Gastrocnemius medialis (tissue), 4 donors: ENCODE measurements at regions not wholly inside any gene's neighbourhood (a gene's known extent, or its start where the extent isn't known, plus 50 kb on each side); places are given as distances from the start of the nearest gene placed in this dataset.
"Not testable (repeated sequence)": the region's sequence is repeated elsewhere in the genome, so short reads cannot be mapped to it uniquely, and the experiment has no call there.

Experiments
- CTCF ChIP-seq, 5 experiments: fragments of 450-650 bp in 3 of 5; fragments of 200-600 bp in 2 of 5; sonication (generic) in 2 of 5; IDR thresholded peaks in 4 of 5; conservative IDR thresholded peaks in 1 of 5; 1 replicate in 4 of 5; 2 replicates in 1 of 5; pipeline ENCODE4 v1.5.1; 2016 to 2019; ENCODE audit warnings: antibody characterized with exemption in 5 of 5, mild to moderate bottlenecking in 3 of 5, moderate library complexity in 3 of 5
- POLR2A ChIP-seq, 2 donors: fragments of 450-650 bp; IDR thresholded peaks; one replicate each; pipeline ENCODE4 v1.6.1; 2017; ENCODE audit warnings: antibody characterized with exemption in 2 of 2, mild to moderate bottlenecking in 2 of 2, moderate library complexity in 2 of 2

DNA sequence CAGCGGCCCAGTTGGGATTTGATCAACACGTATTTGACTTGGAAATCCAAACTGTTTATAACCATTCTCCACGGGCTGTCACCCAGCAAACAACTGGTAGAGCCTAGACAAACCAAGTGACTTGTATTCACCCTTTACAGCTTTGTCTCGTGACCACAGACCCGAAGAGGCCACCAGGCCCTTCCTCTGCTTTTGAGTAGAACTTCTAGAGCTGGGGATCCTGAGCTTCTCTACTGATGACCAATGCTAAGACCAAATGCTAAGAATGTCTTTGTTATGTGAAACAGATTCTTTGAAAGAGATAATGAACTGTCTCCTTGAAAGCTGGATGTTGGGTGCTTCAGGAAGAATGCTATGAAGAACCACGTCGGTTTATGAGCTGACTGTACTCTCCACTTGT is 127.0 kb upstream of the METTL14 start:
- not testable (repeated sequence) for TF ChIP-seq CTCF (IDR thresholded peaks at IDR 0.05 in 4 of 5, conservative IDR thresholded peaks at IDR 0.05 in 1 of 5); POLR2A (IDR thresholded peaks at IDR 0.05)
